ENCODE measurements at regions not wholly inside any gene's neighbourhood (a gene's known extent, or its start where the extent isn't known, plus 50 kb on each side); places are given as distances from the start of the nearest gene placed in this dataset.

- no peak for TF ChIP-seq CTCF (IDR thresholded peaks at IDR 0.05)
- no peak for TF ChIP-seq ZFX (IDR thresholded peaks at IDR 0.05; ENCODE audit: borderline replicate concordance)
Observed at GRCh38 chr2:191574232-191574631, 103.7 kb upstream of the NABP1 start.
